ENCODE measurements at regions not wholly inside any gene's neighbourhood (a gene's known extent, or its start where the extent isn't known, plus 50 kb on each side); places are given as distances from the start of the nearest gene placed in this dataset.

DNA sequence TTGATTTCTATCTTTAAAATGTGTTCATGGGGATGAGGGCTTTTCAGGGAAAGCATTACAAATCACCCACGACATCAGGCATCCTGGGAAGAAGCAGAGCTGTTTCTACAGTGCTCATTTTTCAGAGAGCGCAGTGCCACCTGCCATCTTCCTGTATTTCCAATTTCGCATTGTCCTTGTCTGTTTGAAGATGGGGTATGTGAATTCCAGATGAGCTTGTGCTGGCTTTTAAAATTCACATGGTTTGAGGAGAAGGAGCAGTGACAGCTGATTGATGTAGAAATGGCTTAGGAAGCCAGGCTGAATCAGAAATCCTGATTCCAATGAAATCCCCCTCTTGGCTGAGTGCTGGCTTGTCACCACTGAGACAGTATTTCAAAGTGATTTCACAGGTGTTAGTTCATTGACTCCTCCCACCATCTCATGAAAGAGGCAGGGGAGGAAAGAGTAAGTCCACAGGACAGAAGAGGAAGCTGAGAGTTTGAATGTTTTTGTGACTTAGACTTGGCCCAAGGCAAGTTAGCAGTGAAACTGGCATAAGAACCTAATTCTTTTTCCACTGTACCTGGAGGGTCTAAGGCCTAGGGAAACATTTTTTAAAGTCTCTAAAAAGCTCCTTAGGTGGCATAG lies 344.6 kb upstream of the C11orf87 start:
- TF ChIP-seq CTCF (IDR thresholded peaks at IDR 0.05), result no peak
- no peak for TF ChIP-seq EZH2 (IDR thresholded peaks at IDR 0.05)
- no peak for TF ChIP-seq EZH2phosphoT487 (IDR thresholded peaks at IDR 0.05)

All from neural progenitor cell (in vitro differentiated cells).